ENCODE measurements at regions not wholly inside any gene's neighbourhood (a gene's known extent, or its start where the extent isn't known, plus 50 kb on each side); places are given as distances from the start of the nearest gene placed in this dataset.

DNA sequence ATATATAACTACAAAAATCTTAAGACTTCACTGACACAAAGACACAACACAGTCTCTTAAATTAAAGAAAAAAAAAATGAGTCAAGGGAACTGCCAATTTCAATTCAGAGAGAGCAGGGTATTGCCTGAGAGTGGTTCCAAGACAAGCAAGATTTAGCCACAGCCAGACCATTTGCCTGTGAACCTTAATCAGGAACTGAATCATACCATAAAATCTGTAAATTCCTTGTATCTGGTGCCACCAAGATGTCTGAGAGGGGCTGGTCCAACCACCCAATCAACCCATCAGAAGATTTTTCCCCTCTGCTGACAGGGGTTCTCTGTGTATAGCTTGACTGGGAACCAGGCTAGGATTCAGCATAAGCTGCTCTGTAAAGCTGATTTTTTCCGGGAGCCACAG lies 159.2 kb downstream of the CPEB2 start:
- TF ChIP-seq CTCF (IDR thresholded peaks at IDR 0.05; ENCODE audit: control insufficient read depth, extremely low read depth, insufficient read depth): no peak
- no peak for DNase-seq (ENCODE audit: low read depth)
- H3K4me3 ChIP-seq (ENCODE audit: low read depth, low read length): no peak overlapping the region

DNA sequence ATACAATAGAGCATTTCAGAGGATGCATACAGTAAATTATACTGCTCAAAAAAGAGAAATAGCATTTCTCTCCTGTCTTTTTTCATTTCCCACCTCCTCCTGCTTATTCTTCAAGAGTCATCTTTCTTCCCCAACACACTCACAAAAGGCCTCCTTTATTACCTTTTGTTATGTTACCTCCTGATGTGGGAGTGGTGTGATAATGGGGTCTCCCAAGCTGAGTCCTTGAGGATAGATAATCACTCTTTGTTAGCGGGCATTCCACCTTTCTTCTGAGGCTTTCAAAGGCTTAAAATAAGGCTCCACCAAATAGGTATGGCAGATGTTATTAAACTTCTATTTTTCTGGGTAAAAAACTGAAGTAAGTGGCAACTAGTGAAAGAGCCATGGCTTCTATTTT lies 159.8 kb downstream of the CPEB2 start:
- no peak for TF ChIP-seq CTCF (IDR thresholded peaks at IDR 0.05; ENCODE audit: control insufficient read depth, extremely low read depth, insufficient read depth)
- no peak overlapping the region for H3K4me3 ChIP-seq (ENCODE audit: low read depth, low read length)
- DNase-seq (ENCODE audit: low read depth): no peak

DNA sequence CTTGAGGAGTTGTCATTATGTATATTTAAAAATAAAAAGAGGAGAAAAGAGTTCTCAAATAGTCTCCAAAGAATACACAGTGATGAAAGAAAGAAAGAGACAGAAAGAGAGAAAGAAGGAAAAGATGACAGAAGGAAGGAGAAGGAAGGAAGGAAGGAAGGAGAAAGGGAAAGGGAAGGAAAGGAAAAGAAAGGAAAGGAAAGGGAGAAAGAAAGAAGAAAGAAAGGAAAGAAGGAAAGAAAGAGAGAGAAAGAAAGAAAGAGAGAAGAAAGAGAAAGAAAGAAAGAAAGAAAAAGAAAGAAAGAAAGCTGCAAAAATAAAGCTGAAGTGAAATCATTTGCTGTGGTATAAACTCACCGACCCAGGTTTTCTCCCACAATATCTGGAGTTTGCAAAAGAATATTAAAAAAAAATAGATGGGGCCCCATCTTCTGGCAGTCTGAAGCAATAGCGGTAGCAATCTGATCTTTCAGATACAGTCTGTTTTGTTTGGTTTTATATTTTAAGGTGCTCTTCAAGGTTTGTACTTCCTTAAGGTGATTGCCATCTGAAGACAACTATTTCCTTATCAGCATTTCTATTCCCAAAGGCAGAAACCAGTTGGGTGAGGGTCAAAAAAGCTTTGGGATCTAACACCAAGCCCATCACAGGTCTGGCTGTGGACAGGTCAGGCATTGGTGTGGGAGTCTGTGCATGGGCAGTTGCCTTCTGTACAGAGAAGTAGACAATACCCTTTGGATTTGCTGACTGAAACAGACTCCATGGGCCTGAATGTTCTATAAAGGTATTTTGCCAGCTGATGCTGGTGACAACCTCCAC lies 160.4 kb downstream of the CPEB2 start:
- DNase-seq (ENCODE audit: low read depth): peak; percentile 52
- no peak overlapping the region for H3K4me3 ChIP-seq (ENCODE audit: low read depth, low read length)
- TF ChIP-seq CTCF (IDR thresholded peaks at IDR 0.05; ENCODE audit: control insufficient read depth, extremely low read depth, insufficient read depth): peak; percentile 56

GRCh38 chr4:15163284-15163645 lies 161.0 kb downstream of the CPEB2 start:
- TF ChIP-seq CTCF (IDR thresholded peaks at IDR 0.05; ENCODE audit: control insufficient read depth, extremely low read depth, insufficient read depth): no peak
- no peak for DNase-seq (ENCODE audit: low read depth)

GRCh38 chr4:15164571-15164970 lies 162.3 kb downstream of the CPEB2 start:
- DNase-seq (ENCODE audit: low read depth): no peak
- no peak for TF ChIP-seq CTCF (IDR thresholded peaks at IDR 0.05; ENCODE audit: control insufficient read depth, extremely low read depth, insufficient read depth)
- no peak overlapping the region for H3K4me3 ChIP-seq (ENCODE audit: low read depth, low read length)

More at GRCh38 chr4:15163284-15163645, 161.0 kb downstream of the CPEB2 start:
- no peak overlapping the region for H3K4me3 ChIP-seq (ENCODE audit: low read depth, low read length)

- TF ChIP-seq CTCF (IDR thresholded peaks at IDR 0.05; ENCODE audit: control insufficient read depth, extremely low read depth, insufficient read depth): no peak
- no peak overlapping the region for H3K4me3 ChIP-seq (ENCODE audit: low read depth, low read length)
- DNase-seq (ENCODE audit: low read depth): no peak
These were observed 165.5 kb downstream of the CPEB2 start for GRCh38 chr4:15167743-15168142.

DNA sequence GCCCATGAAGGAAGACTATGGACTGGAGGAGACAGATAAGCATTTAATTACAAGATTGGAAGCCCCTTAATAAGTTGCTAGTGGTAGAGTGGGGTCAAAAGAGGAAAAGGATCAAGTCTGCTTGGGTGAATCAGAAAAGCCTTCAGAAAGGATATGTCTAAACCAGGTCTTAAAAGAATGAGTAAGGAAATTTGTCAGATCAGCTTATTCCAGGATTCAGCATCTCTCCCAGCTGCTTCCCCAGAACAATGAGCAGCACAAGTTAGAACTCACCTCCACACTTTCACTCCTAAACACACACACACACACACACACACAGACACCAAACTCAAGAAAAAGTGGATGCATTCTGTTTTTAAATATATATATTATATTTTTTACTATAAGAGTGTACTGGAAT lies 166.5 kb downstream of the CPEB2 start:
- TF ChIP-seq CTCF (IDR thresholded peaks at IDR 0.05; ENCODE audit: control insufficient read depth, extremely low read depth, insufficient read depth): no peak
- no peak for DNase-seq (ENCODE audit: low read depth)
- no peak overlapping the region for H3K4me3 ChIP-seq (ENCODE audit: low read depth, low read length)
